ENCODE measurements at regions not wholly inside any gene's neighbourhood (a gene's known extent, or its start where the extent isn't known, plus 50 kb on each side); places are given as distances from the start of the nearest gene placed in this dataset.

DNA sequence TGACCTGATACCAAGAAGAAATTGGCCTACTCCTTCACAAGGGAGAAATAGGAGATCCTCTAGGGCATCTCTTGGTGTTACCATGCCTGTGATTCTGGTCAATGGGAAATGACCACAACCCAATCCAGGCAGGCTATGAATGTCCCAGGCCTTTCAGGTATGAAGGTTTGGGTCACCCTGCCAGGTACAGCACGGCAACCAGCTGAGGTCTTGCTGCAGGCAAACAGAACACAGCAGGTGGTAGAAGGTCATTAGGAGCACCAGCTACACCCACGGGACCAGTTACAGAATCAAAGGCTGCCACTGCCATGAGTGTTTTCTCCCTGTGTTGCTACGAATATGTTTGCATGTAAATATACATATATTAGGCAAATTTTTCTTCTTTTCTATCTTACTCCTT is 202.3 kb downstream of the ERMARD start:
- H3K4me1 ChIP-seq (ENCODE audit: insufficient read depth, insufficient read length), result no peaks in the 10 kb centered on the region
- no peak overlapping the region for H3K9ac ChIP-seq (ENCODE audit: insufficient read length, low read depth)
- H3K4me3 ChIP-seq (ENCODE audit: insufficient read length, low read depth), result no peak overlapping the region
- H3K36me3 ChIP-seq (ENCODE audit: insufficient read depth, insufficient read length, low read length), result no peaks in the 10 kb centered on the region
- TF ChIP-seq ZNF274 (IDR thresholded peaks at IDR 0.05; ENCODE audit: low read depth, low read length), result no peak
- TF ChIP-seq YY1 (IDR thresholded peaks at IDR 0.05; ENCODE audit: insufficient read depth, insufficient read length), result no peak
- no peak for TF ChIP-seq SUZ12 (IDR thresholded peaks at IDR 0.05; ENCODE audit: extremely low read depth, insufficient read depth, insufficient read length)
- no peak for DNase-seq (ENCODE audit: low read depth, low spot score)
- H3K27me3 ChIP-seq (ENCODE audit: insufficient read depth, insufficient read length), result peaks cover 3% of the 10 kb centered on the region
- no peaks in the 10 kb centered on the region for H3K9me3 ChIP-seq (ENCODE audit: insufficient read depth, low read length)

DNA sequence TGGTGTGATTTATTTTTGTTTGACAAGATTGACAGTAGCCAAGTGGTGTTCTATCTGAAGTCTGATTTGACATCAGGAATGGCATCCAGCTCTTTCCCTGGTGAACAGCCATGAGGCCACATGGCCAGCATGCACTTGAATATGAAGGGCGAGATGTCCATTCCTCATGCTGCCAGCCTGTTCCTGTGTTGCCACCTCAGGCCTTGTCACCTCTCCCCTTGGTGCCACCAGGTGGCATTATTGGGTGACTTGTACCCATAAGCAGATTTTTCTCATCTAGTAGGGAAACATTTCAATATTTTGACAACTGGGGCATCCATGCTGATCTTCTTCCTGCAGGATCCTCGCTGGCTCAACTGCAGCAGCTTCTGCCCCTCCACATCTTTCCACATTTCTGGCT is 199.1 kb downstream of the ERMARD start:
- no peaks in the 10 kb centered on the region for H3K9me3 ChIP-seq (ENCODE audit: insufficient read depth, low read length)
- no peak for TF ChIP-seq ZNF274 (IDR thresholded peaks at IDR 0.05; ENCODE audit: low read depth, low read length)
- no peak for TF ChIP-seq SUZ12 (IDR thresholded peaks at IDR 0.05; ENCODE audit: extremely low read depth, insufficient read depth, insufficient read length)
- TF ChIP-seq YY1 (IDR thresholded peaks at IDR 0.05; ENCODE audit: insufficient read depth, insufficient read length), result no peak
- no peak for DNase-seq (ENCODE audit: low read depth, low spot score)
- H3K27me3 ChIP-seq (ENCODE audit: insufficient read depth, insufficient read length), result no peaks in the 10 kb centered on the region
- H3K36me3 ChIP-seq (ENCODE audit: insufficient read depth, insufficient read length, low read length), result no peaks in the 10 kb centered on the region
- H3K4me1 ChIP-seq (ENCODE audit: insufficient read depth, insufficient read length), result no peaks in the 10 kb centered on the region
- no peak overlapping the region for H3K4me3 ChIP-seq (ENCODE audit: insufficient read length, low read depth)
- H3K9ac ChIP-seq (ENCODE audit: insufficient read length, low read depth), result no peak overlapping the region

DNA sequence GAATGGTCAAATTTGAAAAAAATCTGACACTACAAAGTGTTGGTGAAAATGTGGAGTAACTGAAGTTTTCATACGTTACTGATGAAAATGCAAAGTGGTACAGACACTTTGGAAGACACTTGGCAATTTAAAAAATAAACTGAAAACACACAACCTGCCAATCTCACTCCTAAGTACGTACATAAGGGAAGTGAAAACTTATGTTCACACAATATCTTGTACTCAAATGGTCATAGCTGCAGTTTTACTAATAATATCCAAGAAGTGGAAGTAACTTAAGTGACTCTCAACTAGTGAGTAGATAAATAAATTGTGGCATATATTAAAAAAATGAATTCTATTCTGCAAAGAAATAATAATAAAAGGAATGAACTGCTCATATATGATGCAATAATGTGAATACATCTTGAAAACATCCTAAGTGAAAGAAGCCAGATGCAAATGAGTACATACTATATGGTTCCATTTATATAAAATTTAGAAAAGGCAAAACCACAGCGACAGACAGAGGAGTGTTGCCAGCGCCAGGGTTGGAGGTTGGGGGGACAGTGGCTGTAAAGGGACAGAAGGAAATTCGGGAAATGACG is 198.2 kb downstream of the ERMARD start:
- Histone ChIP-seq H3K36me3 (ENCODE audit: insufficient read depth, insufficient read length, low read length) (no peaks in the 10 kb centered on the region), H3K4me3 (ENCODE audit: insufficient read length, low read depth) (no peak overlapping the region), H3K4me1 (ENCODE audit: insufficient read depth, insufficient read length) (no peaks in the 10 kb centered on the region), H3K9ac (ENCODE audit: insufficient read length, low read depth) (no peak overlapping the region), H3K27me3 (ENCODE audit: insufficient read depth, insufficient read length) (no peaks in the 10 kb centered on the region), H3K9me3 (ENCODE audit: insufficient read depth, low read length) (no peaks in the 10 kb centered on the region)
- TF ChIP-seq YY1 (IDR thresholded peaks at IDR 0.05; ENCODE audit: insufficient read depth, insufficient read length), result no peak
- no peak for TF ChIP-seq SUZ12 (IDR thresholded peaks at IDR 0.05; ENCODE audit: extremely low read depth, insufficient read depth, insufficient read length)
- no peak for TF ChIP-seq ZNF274 (IDR thresholded peaks at IDR 0.05; ENCODE audit: low read depth, low read length)
- DNase-seq (ENCODE audit: low read depth, low spot score), result no peak

DNA sequence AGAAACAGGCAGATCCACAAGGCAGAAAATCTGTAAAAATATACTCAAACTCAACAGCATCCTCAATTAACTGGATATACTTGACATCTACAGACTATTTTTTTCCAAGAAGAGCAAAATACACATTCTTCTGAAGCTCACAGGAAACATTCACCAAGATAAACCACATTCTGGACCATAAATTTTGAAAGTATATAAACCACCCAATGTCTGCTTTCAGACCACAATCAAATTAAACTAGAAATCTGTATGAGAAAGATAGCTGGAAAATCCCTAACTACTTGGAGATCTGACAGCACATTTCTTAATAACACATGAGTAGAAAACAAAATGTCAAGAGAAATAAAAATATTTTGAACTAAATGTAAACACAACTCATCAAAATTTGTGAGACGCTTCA is 195.5 kb downstream of the ERMARD start:
- Histone ChIP-seq H3K4me3 (ENCODE audit: insufficient read length, low read depth) (no peak overlapping the region), H3K27me3 (ENCODE audit: insufficient read depth, insufficient read length) (no peaks in the 10 kb centered on the region), H3K9ac (ENCODE audit: insufficient read length, low read depth) (no peak overlapping the region), H3K9me3 (ENCODE audit: insufficient read depth, low read length) (no peaks in the 10 kb centered on the region), H3K36me3 (ENCODE audit: insufficient read depth, insufficient read length, low read length) (no peaks in the 10 kb centered on the region), H3K4me1 (ENCODE audit: insufficient read depth, insufficient read length) (no peaks in the 10 kb centered on the region)
- TF ChIP-seq SUZ12 (IDR thresholded peaks at IDR 0.05; ENCODE audit: extremely low read depth, insufficient read depth, insufficient read length) (no peak), ZNF274 (IDR thresholded peaks at IDR 0.05; ENCODE audit: low read depth, low read length) (no peak), YY1 (IDR thresholded peaks at IDR 0.05; ENCODE audit: insufficient read depth, insufficient read length) (no peak)
- no peak for DNase-seq (ENCODE audit: low read depth, low spot score)

DNA sequence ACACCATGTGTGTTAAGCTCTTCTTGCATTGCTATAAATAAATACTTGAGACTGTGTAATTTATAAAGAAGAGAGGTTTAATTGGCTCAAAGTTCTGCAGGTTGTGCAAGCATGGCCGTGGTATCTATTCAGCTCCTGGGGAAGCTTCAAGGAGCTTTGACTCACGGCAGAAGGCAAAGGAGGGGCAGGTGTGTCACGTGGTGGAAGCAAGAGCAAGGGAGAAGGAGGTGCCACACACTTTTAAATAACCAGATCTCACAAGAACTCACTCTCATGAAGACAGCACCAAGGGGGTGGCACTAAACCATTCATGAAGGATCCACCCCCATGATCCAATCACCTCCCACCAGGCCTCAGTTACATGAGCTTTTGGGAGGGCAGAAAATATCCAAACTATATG is 193.7 kb downstream of the ERMARD start:
- H3K27me3 ChIP-seq (ENCODE audit: insufficient read depth, insufficient read length), result no peaks in the 10 kb centered on the region
- no peak for DNase-seq (ENCODE audit: low read depth, low spot score)
- H3K9ac ChIP-seq (ENCODE audit: insufficient read length, low read depth), result no peak overlapping the region
- TF ChIP-seq ZNF274 (IDR thresholded peaks at IDR 0.05; ENCODE audit: low read depth, low read length) (no peak), YY1 (IDR thresholded peaks at IDR 0.05; ENCODE audit: insufficient read depth, insufficient read length) (no peak), SUZ12 (IDR thresholded peaks at IDR 0.05; ENCODE audit: extremely low read depth, insufficient read depth, insufficient read length) (no peak)
- H3K9me3 ChIP-seq (ENCODE audit: insufficient read depth, low read length), result no peaks in the 10 kb centered on the region
- no peaks in the 10 kb centered on the region for H3K36me3 ChIP-seq (ENCODE audit: insufficient read depth, insufficient read length, low read length)
- no peaks in the 10 kb centered on the region for H3K4me1 ChIP-seq (ENCODE audit: insufficient read depth, insufficient read length)
- no peak overlapping the region for H3K4me3 ChIP-seq (ENCODE audit: insufficient read length, low read depth)

DNA sequence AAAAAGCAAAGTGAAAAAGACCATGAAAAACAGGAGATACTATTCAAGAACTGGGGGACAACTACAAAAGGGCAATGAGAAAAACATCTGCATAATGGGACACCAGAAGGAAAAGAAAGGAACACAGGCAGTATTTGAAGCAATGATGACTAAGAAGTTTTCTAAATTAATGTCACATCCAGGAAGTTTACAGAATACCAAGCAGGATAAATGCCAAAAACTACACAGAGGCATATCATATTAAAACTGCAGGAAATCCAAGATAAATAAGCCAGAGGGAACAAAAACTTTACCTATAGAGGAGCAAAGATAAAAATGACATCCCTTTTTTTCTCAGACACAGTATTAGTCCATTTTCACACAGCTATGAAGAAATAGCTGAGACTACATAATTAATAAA is 193.0 kb downstream of the ERMARD start:
- Histone ChIP-seq H3K36me3 (ENCODE audit: insufficient read depth, insufficient read length, low read length) (no peaks in the 10 kb centered on the region), H3K9ac (ENCODE audit: insufficient read length, low read depth) (no peak overlapping the region), H3K4me1 (ENCODE audit: insufficient read depth, insufficient read length) (no peaks in the 10 kb centered on the region), H3K4me3 (ENCODE audit: insufficient read length, low read depth) (no peak overlapping the region), H3K9me3 (ENCODE audit: insufficient read depth, low read length) (no peaks in the 10 kb centered on the region), H3K27me3 (ENCODE audit: insufficient read depth, insufficient read length) (no peaks in the 10 kb centered on the region)
- DNase-seq (ENCODE audit: low read depth, low spot score), result no peak
- TF ChIP-seq YY1 (IDR thresholded peaks at IDR 0.05; ENCODE audit: insufficient read depth, insufficient read length) (no peak), ZNF274 (IDR thresholded peaks at IDR 0.05; ENCODE audit: low read depth, low read length) (no peak), SUZ12 (IDR thresholded peaks at IDR 0.05; ENCODE audit: extremely low read depth, insufficient read depth, insufficient read length) (no peak)

DNA sequence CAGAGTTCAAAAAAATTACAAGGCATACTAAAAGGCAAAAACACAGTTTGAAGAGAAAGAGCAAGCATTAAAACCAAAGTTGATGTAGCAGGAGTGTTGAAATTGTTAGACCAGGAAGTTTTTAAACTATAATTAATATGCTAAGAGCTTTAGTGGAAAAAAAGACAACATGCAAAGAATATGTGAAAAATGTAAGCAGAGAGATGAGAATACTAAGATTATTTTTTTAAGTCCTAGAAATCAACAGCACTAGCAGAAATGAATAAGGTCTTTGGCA is 192.6 kb downstream of the ERMARD start:
- no peak overlapping the region for H3K4me3 ChIP-seq (ENCODE audit: insufficient read length, low read depth)
- no peaks in the 10 kb centered on the region for H3K4me1 ChIP-seq (ENCODE audit: insufficient read depth, insufficient read length)
- no peaks in the 10 kb centered on the region for H3K9me3 ChIP-seq (ENCODE audit: insufficient read depth, low read length)
- no peaks in the 10 kb centered on the region for H3K27me3 ChIP-seq (ENCODE audit: insufficient read depth, insufficient read length)
- DNase-seq (ENCODE audit: low read depth, low spot score), result no peak
- no peaks in the 10 kb centered on the region for H3K36me3 ChIP-seq (ENCODE audit: insufficient read depth, insufficient read length, low read length)
- H3K9ac ChIP-seq (ENCODE audit: insufficient read length, low read depth), result no peak overlapping the region
- TF ChIP-seq ZNF274 (IDR thresholded peaks at IDR 0.05; ENCODE audit: low read depth, low read length) (no peak), SUZ12 (IDR thresholded peaks at IDR 0.05; ENCODE audit: extremely low read depth, insufficient read depth, insufficient read length) (no peak), YY1 (IDR thresholded peaks at IDR 0.05; ENCODE audit: insufficient read depth, insufficient read length) (no peak)

Measured in NT2/D1 (cell line).